GM20000 (cell line): ENCODE measurements at regions not wholly inside any gene's neighbourhood (a gene's known extent, or its start where the extent isn't known, plus 50 kb on each side); places are given as distances from the start of the nearest gene placed in this dataset.

ENCODE experiments used
- DNase-seq: peaks from one replicate; pipeline ENCODE4 v3.0.0; 2012; ENCODE audit warnings: low spot score
- TF ChIP-seq, protein P1 (sequence below): IDR thresholded peaks from 2 replicates; pipeline ENCODE4 v1.5.1; 2012; ENCODE audit warnings: mild to moderate bottlenecking, control low read depth; ENCODE audit errors: extremely low read depth, missing control alignments

DNA sequence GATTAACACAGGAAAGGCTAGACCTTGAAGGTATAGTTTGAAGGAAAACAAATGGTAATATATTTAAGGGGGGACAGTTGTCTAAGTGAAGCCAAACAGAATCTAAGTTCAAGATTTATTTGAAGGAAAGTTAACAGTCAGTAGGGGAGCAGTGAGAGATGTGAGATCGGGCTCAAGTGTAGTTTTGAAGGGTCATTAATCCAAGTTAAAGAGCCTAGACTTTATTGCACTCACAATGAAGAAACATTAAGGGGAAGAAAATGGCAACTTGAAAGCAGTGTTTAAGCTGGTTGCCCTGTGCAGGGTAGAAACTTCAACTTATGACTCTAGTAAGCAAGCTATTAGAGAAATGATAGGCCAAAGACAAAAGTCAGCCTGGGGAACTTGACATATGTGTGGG is 1952.2 kb downstream of the PCDH7 start:
- no peak for DNase-seq

DNA sequence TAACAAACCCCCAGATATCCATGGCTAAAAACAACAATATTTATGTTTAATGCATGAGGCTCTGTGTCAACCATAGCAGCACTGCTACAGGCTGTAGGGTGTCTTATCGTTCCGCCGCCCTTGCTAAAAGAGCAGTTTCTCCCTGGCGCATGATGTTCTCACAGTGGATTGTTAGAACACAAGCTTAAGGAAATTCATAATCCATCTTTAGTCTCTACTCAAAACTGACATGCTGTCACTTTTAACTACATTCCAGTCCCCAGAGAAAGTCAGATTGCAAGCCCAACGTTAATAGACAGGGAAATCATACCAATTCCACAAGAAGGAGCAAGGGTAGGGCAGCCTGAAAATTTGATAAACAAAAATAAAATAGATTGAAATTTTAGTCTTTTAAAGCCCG is 1960.8 kb downstream of the PCDH7 start:
- TF ChIP-seq, protein P1, sequence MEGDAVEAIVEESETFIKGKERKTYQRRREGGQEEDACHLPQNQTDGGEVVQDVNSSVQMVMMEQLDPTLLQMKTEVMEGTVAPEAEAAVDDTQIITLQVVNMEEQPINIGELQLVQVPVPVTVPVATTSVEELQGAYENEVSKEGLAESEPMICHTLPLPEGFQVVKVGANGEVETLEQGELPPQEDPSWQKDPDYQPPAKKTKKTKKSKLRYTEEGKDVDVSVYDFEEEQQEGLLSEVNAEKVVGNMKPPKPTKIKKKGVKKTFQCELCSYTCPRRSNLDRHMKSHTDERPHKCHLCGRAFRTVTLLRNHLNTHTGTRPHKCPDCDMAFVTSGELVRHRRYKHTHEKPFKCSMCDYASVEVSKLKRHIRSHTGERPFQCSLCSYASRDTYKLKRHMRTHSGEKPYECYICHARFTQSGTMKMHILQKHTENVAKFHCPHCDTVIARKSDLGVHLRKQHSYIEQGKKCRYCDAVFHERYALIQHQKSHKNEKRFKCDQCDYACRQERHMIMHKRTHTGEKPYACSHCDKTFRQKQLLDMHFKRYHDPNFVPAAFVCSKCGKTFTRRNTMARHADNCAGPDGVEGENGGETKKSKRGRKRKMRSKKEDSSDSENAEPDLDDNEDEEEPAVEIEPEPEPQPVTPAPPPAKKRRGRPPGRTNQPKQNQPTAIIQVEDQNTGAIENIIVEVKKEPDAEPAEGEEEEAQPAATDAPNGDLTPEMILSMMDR = no peak
- no peak for DNase-seq

More for the DNA sequence above, 1952.2 kb downstream of the PCDH7 start:
- TF ChIP-seq, protein P1 = no peak

DNA sequence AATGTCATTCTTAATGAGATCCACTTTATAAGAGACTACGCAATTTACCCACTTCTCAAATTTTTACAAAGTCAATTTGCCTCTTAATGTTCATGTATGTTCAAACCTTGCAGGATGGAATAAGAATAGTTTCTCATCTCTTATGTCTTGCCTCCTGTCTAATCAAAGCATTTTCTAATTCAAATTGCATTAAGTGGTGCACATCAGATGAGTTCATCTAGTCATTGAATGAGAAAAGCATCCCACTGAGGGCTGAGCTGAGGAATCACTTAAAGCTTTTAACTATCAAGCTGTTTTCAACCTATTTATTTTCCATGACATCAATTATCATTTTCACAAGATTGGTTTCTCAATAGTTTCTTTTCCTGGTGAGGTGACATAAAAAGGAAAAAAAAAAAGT is 1964.0 kb downstream of the PCDH7 start:
- no peak for DNase-seq
- TF ChIP-seq, protein P1 = no peak

DNA sequence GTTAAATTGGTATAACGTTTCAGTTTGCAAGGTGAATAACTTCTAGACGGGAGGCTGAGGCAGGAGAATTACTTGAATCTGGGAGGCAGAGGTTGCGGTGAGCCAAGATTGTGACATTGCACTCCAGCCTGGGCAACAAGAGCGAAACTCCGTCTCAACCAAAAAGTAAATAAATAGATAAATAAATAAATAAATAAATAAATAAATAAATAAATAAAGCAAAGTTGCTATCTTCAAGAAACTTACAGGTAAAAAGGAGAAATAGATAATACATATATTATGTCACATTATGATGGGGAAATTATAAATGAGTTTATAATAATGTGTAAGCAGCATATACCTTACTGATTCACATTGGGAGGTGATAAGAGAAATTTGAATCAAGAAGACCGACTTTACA is 1966.0 kb downstream of the PCDH7 start:
- TF ChIP-seq, protein P1 = no peak
- DNase-seq = no peak

DNA sequence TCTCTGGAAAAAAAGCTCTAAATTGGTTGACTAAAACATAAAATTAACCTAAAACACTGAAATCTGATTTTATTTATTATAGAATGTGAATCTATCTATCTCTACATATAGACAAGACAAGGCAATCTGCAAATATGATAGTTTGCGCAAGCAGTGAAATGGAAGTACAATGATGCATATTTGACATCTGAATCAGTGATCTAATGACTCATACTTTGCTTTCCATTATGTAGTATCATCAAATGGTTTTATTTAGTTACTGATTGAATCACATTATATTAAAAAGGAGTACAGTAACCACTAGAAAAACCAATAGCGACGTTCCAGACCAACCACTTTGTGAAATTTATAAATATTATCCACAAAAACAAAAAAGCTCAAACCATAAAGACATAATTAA is 1969.3 kb downstream of the PCDH7 start:
- no peak for DNase-seq
- TF ChIP-seq, protein P1 = no peak

DNA sequence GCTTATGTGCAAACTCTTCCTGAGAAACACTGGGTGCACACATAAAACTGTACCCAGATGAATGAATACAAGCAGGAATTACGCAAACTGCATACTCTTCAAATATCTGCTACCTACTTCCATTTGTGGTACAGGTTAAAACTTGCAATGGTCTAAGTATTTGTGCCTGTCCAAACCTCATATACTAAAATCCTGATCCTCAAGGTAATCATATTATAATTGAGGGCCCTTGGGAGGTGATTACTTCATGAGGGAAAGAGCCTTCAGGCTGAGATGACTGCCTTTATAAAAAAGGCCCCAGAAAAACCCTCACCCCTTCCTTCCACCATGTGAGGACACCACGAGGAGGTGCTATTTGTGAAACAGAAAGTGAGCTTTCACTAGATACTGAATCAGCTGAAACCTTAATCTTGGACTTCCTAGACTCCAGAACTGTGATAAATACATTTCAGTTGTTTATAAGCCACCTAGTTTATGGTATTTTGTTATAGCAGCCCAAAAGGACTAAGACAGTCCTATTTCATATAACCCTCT is 1977.2 kb downstream of the PCDH7 start:
- no peak for DNase-seq
- TF ChIP-seq, protein P1 = no peak

DNA sequence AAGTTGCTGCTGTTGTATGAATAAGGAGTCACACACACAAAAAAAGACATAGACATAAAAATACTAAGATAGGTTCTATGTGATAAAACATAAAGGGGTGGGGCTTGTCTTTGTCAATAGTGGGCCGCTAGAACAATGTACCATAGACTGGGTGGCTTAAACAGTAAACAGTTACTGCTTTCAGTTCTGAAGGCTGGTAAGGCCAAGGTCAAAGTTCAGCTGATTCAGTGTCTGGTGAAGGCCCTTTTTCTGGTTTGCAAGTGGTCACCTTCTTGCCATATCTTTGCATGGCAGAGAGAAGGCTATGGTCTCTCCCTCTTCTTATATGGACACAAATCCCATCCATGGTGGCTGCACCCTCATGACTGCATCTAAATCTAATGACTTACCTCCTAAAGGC is 1980.7 kb downstream of the PCDH7 start:
- DNase-seq = no peak
- TF ChIP-seq, protein P1 = no peak
